Epidermal melanocyte (primary cell): ENCODE measurements at regions not wholly inside any gene's neighbourhood (a gene's known extent, or its start where the extent isn't known, plus 50 kb on each side); places are given as distances from the start of the nearest gene placed in this dataset.
"Not testable (repeated sequence)": the region's sequence is repeated elsewhere in the genome, so short reads cannot be mapped to it uniquely, and the experiment has no call there.

ENCODE experiments used
- DNase-seq: peaks from one replicate; pipeline ENCODE4 v3.0.0; 2011; ENCODE audit warnings: low spot score; ENCODE audit not compliant: insufficient read length

DNA sequence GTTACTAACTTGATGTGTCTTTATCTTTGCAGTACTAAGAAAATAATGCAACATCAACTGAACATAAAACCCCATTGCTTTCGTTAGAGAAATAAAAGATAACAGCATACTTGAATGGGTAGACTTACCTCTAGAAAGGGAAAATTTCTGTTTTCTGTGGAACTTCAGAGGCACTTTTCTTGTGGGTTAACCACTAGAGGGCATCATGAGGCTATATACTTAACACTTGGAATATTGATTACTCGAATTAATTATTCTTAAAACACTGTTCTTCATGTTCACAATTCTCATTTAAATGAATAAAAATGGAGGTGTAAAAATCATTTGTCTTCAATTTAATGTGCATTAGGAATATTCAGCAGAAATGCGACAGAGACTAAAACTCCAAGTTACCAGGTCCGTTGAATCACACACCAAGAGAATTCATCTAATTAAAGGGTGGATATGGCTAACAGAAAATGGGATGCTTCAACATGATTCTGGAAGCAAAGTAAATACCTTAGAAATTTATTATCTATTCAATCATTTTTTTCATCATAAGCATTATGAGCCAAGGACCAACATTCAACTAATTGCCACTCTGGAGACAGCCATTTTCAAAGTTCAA, 330.8 kb upstream of the PREP start:
- no peak for DNase-seq

DNA sequence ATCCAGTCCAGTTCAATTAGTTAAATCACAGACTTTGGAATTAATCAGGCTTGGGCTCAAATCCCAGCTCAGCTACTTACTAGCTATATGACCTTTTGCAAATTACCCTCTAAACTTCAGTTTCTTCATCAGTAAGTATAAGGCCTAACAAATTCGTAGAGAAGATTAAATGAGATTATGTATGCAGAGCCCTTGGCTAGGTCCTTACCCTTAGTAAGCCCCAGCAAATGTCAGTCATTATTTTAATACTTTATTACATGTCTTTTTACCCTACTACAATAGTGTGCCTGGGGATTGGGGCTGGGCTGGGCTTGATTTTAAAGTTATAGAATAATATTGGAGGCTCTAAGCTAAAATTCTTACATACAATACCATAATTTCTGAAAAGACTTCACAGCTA, 326.1 kb upstream of the PREP start:
- no peak for DNase-seq

DNA sequence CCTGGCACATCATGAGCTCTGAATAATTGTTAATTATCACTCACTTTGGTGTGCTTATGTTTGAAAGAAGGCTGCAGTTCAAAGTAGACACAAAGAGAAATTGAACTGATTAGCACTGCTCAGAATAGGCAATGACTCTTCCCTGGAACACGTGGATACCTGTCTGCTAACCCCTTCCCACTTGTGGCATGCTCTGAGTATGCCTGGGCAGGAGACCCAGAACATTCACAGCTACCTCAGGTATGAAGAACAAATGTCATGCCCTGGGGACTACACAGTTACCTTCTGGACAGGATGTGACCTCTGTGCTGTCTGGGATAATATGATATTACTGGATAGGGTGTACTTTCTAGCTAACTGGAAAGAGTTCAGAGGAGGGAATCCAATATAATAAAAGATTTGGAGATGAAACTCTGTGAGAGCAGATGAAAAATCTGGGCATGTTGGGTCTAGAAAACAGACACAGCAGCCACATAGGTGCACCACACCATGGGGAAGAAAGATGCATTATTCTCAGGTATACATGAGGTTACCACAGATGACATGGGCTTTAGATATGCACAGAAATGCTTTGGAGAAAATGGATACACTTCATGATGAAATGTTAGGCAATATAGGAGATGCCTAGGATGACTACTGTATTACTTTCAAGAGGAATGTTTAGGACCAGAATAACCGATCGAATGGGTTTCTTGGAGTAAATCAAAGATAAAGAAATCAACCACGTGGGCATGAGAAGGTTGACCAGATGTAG, 324.2 kb upstream of the PREP start:
- no peak for DNase-seq

DNA sequence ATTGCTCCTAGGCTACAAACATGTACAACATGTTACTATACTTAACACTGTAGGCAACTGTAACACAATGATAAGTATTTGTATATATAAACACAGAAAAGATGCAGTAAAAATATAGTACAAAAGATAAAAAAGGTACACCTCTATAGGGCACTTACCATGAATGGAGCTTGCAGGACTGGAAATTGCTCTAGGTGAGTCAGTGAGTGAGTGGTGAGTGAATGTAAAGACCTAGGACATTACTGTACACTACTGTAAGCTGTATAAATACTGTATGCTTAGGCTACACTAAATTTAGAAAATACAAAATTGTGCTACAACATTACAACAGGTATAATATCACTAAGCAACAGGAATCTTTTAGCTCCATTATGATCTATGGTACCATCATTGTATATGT, 312.0 kb upstream of the PREP start:
- DNase-seq: no peak

DNA sequence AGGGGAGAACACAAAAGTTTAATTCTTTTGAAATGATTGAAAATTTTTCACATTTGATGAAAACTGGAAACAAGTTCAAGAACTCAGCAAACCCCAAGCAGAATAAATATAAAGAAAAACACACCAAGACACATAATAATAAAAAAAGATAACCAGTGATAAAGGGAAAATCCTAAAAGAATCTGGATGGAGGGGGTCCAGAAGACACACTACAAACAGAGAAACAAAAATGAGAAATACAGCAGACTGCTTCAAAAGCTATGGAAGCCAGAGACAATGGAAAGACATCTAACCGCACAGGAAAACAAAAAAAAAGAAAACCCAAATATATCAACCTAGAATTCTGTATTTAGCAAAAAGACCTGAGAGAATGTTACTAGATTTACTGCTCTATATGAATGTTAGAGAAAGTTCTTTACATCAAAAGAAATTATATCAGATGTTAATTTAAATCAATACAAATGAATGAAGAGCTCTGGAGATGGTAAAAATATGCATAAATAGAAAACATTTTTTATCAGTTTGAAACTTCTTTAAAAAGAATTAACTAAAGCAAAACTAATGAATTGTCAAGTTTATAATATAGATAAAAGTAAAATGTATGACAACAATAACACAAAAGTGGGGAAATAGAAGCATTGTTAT, 310.7 kb upstream of the PREP start:
- no peak for DNase-seq

DNA sequence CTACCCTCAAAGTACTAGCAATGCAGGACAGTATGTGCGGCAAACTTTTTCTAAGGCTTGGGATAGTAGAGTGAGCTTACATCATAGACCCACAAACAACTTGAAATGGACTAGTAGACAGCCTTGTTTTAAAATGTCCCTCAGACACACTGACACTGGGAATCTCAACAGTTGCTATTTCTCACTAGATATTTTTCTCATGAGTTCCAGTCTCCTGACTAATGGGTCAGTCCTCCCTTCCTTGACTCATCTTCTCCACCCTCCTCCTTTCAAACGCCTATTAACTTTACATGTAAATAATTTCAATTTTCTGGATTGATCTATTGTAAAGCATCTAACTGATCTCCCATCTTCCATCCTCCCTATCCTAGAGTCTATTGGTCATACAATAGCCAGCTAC, 308.3 kb upstream of the PREP start:
- no peak for DNase-seq

DNA sequence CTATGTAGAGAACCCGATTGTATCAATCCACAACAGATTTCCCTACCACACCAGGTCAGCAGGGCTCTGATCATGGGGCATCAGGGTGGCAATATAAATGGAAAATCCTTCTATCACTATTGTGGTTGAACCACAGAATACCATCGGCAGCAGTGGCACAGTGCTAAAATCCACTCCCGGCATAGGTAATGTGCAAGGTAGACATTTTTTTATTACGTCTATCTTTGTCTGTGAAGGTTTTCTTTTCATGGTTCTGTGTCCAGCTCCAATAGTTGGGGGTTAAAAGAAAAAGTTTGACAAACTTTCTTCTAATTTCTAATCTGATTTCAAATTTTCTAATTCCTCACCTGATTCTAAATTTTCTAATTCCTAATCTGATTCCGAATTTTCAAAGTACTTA, 302.7 kb upstream of the PREP start:
- DNase-seq: no peak

DNA sequence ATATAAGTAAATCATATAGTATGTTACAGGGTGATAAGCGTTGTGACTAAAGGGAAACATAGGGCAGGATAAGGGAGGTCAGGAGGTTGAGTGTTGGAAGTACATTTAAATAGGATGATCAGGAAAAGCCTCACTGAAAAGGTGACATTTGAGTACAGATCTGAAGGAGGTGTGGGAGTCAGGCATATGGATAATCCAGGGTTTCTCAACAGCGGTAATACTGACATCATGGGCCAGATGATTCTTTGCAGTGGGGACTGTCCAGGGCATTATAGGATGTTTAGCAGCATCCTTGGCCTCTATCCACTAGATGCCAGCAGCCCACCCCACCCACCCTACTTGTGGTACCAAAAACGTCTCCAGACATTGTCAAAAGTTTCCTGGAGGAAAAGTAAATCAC, 292.6 kb upstream of the PREP start:
- DNase-seq: no peak

DNA sequence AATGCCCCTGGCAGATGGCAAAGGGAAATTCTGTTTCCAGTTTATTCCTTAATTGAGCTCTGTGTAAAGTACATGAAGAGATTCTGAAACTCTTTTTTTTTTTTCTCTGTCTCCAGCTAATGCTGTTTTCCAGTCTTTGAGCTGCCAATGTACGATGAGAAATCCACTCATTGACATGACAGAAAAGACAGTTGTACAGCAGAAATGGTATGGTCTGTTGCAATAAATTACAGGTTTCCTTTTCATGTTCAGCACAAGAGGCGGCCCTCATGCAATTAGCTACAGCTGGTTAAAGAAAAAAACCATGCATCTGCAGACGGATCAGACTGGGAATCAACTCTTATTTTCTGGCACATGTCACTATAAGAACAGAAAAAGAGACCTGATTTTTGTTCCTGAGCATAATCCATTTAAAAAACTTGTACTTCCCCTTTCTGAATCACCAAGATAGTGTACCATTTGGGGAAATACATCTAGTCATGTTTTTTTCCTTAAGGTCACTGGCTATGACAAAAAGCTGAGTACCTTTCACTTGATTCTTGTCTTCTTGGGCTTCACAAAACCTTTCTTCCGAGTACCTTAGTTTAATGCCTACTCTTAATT, 289.8 kb upstream of the PREP start:
- no peak for DNase-seq

DNA sequence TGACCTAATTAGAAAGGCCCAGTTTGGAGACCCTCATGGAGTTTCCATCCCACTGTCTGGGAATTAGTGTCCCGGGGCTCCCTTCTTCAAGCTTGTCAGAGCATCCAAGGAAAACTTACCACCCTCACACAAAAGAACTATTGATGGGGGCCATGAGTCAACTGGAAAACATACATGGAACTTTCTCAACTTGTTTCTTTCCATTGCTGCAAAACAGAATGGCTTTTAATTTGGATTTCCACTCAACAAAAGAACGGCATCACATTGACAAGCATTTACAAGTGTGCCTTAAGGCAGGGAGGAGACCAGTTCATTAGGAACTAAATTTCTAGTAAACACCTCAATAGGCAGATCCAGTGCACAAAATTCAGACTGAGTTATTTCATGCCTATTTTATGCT, 289.1 kb upstream of the PREP start:
- no peak for DNase-seq

DNA sequence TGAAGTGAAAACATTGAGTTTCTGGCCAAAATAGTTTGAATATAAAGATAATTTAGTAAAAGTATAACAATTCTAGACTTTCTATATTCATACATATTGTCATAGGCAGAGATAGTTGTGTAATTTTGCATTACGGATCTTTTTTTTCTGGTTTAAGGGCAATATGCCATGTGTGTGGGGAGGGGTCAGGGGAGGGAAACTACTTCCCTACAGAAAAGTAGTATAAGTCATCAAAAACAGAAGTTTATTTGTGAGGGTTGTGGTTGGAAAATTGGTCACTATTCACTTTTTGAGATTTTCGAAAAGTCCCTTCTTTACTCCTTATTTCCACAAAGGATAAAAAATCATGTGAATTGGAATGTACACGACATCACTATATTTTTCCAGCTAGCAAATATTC, 288.2 kb upstream of the PREP start:
- DNase-seq: no peak

DNA sequence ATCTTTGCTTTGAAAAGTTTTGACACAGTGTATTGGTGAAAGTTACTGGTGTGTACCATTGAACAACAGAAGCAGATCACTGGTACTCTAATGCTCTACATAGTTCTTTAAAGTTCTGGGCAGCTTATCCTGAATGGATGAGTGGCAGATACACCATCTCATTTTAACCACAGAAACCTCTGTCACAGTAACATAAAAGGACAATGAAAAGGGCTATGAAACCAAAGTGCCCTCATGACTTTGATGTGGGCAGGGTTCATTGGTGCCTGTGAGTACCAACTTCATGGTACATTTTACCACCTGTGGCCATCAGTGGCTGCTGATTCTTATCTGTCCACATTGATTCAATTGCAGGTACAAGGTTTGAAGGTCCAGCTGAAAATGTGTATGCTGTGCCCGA, 285.7 kb upstream of the PREP start:
- no peak for DNase-seq

DNA sequence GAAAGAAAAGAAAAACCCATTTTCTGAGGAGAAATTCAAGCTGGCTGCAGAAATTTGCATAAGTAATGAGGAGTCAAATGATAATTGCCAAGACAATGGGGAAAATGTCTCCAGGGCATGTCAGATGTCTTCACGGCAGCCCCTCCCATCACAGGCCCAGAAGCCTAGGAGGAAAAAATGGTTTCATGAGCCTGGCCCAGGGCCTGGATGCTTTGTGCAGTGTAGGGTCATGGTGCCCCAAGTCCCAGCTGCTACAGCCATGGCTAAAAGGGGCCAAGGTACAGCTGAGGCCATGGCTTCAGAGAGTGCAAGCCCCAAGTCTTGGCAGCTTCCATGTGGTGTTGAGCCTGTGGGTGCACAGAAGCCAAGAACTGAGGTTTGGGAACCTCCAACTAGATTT, 283.9 kb upstream of the PREP start:
- DNase-seq: not testable (repeated sequence)

DNA sequence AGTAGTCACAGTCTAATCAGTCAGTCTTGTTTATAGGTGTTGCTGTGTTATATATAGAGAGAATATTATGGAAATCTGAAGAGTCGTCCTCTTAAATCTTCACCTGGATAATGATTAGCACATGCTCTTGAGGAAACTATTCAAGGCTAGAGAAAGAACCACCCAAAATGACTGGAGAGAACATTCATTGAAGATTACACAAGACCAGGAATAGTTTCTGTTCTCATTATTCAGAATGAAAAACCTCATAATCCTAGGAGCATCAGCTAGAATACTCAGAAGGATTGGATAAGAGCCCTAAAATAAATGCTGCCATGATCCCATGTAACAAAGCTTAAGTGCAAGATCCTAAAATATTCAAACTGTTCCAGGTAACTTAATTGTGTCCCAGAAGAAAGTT, 278.2 kb upstream of the PREP start:
- DNase-seq: no peak

DNA sequence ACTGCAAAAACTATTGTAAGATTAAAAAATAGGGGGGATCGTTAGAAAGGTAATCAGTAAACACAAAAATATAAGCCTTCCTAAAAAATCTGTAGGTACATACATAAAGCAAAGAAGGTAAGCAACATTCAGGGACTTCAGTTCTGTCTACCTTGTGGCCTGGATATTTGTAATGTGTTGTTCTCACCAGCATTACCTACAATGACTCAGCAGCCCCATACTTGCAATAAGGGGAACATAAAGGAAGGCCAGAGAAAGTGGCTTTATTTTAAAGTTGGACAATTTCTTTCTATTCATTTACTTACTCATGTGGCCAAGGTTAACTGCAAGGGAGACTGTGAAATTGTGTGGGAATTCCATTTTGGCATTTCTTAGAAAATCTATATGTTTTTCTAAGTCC, 277.2 kb upstream of the PREP start:
- DNase-seq: no peak

DNA sequence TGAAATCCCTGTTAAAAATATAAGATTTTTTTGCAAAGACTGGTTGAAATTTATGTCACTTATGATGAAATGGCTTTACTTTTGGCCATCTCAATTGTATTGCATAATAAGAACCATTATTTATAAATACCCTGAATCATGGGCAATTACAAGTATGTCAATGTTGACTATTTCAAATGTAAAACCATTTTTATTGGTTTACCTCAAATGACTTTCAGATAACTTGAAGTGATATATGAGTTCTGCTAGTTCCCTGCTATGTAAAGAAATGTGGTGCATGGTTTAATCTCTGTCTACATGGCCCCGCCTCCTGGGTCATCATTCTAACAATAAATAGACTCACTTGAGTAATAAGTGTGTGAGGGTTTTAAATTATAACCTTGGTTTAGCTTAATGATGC, 275.6 kb upstream of the PREP start:
- no peak for DNase-seq

DNA sequence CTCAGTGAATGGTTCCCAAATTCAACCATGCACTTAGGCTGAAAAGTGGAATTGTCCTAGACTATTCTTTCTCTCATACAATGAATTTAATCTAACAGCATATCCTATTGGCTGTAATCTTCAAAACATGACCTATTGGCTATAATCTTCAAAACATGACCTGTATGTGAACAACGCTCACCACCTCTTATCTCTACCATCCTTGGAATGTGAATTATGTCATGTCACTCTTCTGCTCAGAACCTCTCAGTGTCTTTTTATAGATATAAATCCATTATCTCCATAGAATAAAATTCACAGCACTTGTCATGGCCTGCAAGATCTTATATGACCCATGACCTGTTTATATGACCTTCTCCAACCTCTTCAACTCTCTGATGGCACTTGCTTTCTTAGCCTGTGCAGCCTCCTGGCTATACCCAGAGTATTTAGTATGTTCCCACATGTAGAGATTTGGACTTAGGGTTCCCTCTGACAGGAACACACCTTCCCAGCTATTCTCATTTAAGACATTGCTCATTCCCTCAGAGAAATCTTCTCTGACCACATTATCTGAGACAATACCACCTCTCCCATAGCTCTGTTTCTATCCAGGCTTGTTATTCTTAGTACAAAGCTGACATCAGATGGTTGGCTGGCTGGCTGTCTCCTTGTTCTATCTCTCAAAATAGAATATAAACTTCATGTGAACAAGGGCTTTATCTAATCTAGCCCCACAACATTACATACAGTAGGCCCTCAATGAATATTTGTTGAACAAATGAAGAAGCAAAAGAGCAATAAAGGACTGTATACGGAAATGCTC, 275.0 kb upstream of the PREP start:
- DNase-seq: no peak

DNA sequence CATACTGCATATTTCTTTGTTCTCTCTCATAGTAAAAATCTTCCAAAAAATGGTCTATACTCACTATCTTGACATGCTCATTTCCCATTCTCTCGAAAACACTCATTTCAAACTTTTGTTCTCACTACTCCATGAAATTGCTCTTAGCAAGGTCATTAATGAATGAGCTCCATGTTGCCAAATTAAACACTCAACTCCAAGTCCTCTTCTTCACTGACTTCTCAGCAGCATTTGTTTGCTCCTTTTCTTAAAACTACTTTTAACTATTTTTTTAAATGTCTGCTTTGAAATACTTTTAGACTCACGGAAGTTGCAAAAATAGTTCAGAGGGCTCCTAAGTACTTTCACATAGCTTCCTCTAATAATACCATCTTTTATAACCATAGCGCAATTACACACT, 274.0 kb upstream of the PREP start:
- no peak for DNase-seq

DNA sequence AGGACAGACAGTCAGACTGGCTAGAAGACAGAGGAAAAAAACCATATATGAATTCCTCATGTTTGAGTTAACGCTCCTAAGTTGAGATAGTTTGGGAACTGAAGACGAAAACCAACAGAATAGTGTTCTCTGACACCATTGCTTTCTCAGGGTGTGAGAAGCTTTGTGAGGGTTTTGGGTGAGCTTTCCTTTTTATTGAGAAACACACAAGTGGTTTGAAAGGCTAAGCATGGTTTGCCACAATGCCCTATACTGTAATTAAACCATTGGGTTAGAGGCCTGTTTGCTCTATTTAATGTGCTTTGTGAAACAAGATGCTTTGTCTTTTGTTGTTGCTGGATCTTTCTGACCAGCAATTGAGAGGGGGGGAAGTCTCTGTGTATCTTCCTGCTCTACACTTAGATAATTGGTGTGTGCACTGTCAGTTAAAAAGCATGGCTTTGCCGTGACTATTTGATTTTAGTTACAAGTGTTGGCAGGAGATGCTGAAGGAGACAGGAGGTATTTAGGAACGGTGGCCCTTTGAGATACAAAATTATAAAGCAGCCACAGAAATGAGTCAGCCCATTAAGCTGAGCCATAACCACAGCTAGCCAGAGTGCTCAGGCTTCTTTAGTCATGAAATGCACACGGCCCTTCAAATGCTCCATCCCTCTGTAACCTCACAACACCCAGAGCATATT, 273.0 kb upstream of the PREP start:
- DNase-seq: no peak

DNA sequence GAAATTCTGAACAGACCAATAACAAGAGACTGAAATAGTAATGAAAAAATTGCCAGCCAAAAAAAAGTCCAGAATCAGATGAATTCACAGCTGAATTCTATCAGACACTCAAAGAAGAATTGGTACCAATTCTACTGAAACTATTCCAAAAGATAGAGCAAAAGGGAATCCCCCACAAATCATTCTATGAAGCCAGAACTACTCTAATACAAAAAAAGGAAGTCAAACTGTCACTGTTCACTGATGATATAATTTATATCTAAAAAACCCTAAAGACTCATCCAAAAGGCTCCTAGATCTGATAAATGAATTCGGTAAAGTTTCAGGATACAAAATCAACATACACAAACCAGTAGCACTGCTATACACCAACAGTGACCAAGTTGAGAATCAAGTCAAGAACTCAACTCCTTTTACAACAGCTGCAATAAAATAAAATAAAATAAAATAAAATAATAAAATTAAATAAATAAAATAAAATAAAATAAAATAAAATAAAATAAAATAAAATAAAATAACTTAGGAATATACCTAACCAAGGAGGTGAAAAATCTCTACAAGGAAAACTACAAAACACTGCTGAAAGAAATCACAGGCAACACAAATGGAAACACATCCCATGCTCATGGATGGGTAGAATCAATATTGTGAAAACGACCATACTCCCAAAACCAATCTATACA, 270.1 kb upstream of the PREP start:
- DNase-seq: not testable (repeated sequence)

DNA sequence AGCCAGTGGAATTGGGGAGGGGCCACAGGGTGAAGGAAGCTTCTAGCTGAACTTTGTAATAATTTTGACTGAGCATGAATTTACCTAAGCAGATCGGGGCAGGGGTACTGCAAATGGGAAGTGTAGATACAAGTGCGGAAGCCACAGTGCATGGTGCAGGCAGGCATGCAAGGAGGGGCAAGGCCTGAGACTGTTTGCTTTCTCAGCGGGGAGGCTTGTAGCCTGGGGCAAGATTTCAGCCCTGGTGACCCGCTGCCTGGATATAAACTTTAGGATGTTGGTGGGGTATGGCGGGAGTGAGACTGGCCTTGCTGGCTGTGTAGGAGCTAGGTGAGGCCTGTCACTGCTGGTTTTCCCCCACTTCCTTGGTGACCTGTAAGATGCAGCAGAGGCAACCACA, 266.4 kb upstream of the PREP start:
- no peak for DNase-seq
